Fibroblast of skin of left quadriceps (primary cell): ENCODE measurements at regions not wholly inside any gene's neighbourhood (a gene's known extent, or its start where the extent isn't known, plus 50 kb on each side); places are given as distances from the start of the nearest gene placed in this dataset.

Experiments used
- DNase-seq, 2 experiments: peaks; one replicate each; pipeline ENCODE4 v3.0.0-alpha.2; 2013; ENCODE audit warnings: low read depth in 2 of 2

DNA sequence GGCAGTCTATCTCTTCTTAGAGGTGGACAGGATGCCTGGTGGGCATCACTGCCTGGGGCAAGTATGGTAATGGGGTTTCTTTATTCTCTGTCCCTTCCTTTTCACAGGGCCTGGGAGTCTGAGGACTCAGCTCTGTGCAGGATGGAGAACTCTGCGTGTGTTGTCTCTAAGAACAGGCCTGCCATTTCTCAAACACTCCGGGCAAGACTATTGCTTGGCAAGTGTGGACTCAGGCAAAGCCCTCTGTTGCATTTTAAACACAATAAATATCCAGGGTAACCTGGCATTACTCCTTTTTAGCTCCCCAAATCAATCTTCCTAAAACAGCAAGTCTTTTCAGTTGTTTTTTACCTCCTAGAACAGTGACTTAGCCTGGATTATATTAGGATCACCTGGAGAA, 185.1 kb upstream of the ROPN1 start:
- no peak for DNase-seq

- DNase-seq = no peak
Observed at GRCh38 chr3:124178531-124178930, 186.6 kb upstream of the ROPN1 start.

- peak; percentile 28 to 33 for DNase-seq
Observed at GRCh38 chr3:124200407-124200806, 208.5 kb upstream of the ROPN1 start.

- no peak for DNase-seq
Observed at GRCh38 chr3:124201226-124201625, 209.3 kb upstream of the ROPN1 start.

- DNase-seq = no peak
Observed at GRCh38 chr3:124201786-124202185, 209.9 kb upstream of the ROPN1 start.

- peak in 1 of 2 experiments; percentile 9 for DNase-seq
Observed at GRCh38 chr3:124202754-124203153, 210.8 kb upstream of the ROPN1 start.

DNA sequence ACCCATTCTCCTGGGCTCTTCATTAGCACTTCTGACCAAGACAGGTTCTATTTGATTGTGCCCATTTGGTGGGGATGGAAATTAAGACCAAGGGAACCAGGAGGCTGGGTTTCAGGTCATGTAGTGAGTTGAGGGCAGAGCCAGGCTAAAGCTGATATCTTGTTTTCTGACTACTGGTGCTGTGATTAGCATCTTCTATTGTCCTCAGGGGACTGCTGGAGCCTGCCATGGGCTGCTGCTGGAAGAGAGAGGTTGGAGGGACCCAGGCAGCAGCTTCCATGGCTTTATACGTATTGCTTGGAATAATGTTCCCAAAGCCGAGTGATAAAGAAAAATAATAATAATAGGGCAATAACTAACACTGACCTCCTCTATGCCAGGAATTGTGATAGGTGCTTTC, 211.4 kb upstream of the ROPN1 start:
- DNase-seq = no peak

GRCh38 chr3:124206225-124207055, 214.5 kb upstream of the ROPN1 start:
- no peak for DNase-seq

DNA sequence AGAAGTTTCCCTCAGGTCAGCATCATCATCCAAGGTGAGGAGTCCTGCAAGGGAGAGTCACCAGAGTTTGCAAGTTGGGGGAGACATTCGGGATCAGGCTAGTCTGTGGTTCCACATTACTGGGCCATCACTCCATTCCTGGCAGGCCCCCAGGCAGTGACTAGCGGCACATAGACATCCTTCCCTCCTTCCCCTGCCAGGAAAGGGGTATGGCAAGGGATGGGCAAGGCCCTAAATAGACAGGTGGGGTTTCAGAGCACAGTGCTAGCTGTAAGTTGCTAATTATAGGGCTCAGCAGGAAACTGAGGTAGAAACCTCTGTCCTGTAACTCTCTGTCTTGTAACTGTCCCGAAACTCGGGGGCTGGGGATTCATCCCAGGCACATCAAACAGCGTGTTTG, 215.2 kb upstream of the ROPN1 start:
- DNase-seq = no peak

- no peak for DNase-seq
Observed at GRCh38 chr3:124207873-124208485, 216.1 kb upstream of the ROPN1 start.

DNA sequence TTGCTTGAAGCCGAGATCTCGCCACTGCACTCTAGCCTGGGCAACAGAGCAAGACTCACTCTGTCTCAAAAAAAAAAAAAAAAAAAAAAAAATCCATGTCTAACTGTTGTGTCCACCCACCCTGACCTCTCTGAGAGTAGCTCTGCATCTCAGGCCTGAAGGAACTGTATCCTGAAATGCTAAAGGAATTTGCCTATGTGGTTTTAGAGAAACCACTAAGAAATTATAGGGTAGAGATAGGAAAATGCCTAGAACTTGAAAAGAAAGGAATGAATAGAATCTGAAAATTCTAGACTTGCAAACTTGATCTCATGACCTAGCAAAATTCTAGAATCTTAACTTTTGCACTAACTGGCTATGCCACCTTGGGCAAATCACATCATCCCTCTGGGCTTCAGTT, 217.5 kb upstream of the ROPN1 start:
- peak; percentile 10 to 11 for DNase-seq

GRCh38 chr3:124210899-124211298, 219.0 kb upstream of the ROPN1 start:
- no peak for DNase-seq

- no peak for DNase-seq
Observed at GRCh38 chr3:124213641-124214040, 221.7 kb upstream of the ROPN1 start.

DNA sequence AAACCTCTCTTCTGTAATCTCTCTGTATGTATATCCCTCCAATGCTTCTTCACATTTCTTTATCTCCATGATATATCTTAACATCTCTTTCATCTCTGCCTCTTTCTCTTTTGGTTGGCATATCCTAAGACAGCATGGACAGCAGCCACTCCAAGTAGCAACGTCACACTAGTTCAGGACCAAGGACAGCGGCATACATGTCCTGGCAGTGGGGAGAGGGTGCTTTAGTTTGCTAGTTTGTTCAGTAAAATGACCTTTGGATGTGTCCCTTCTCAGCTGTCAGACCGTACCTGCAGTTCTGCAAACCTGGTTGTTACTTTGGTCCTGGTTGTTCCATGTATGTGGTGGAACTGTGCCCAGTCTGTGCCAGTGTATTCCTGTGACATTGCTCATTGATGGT, 225.6 kb upstream of the ROPN1 start:
- DNase-seq = peak; percentile 46 to 60

GRCh38 chr3:124221422-124221821, 229.5 kb upstream of the ROPN1 start:
- peak in 1 of 2 experiments; percentile 7 for DNase-seq

GRCh38 chr3:124223853-124224252, 231.9 kb upstream of the ROPN1 start:
- DNase-seq = no peak

DNA sequence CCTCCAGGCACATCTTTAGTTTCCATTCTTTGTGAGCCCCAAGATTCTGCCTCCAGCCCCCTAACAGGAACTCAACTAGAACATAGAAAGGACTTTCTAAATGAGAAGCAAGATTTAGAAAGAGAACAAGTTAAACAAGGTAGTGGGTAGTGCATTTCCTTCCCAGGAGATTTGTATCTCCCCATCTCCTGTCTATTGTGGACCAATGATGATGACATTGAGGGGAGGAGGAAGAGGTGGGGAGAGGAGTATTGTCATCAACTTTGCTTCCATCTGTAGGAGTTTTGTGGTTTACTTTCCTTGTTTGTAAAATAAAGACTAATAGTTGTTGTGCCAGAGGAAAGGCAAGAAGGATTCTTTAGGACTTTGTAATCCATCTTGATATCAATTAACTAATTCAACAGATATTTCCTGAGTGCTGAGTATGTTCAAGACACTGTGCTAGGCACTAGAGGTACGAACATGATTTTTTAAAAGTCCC, 235.3 kb upstream of the ROPN1 start:
- DNase-seq = no peak

- no peak for DNase-seq
Observed at GRCh38 chr3:124229420-124229819, 237.5 kb upstream of the ROPN1 start.

- DNase-seq = no peak
Observed at GRCh38 chr3:124229836-124230235, 237.9 kb upstream of the ROPN1 start.

- DNase-seq = no peak
Observed at GRCh38 chr3:124230432-124230831, 238.5 kb upstream of the ROPN1 start.

DNA sequence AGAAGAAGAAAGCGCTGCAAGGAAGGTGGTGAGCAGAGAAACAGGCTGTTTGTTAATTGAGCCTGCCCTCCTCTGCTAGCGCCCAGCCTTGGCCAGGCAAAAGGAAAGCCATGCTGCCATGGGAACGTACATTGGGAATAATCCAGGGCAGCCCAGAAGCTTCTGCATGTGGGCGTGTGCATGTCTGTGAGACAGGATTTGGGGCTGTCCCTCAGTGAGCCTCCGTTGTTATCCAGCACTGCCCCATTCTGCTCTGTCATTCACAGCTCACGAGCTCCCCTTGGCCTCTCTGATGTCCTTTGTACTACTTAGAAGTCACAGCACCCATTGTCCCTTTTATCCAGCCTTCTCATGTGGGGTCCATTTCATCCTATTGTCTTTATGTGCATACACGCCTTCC, 239.1 kb upstream of the ROPN1 start:
- no peak for DNase-seq

DNA sequence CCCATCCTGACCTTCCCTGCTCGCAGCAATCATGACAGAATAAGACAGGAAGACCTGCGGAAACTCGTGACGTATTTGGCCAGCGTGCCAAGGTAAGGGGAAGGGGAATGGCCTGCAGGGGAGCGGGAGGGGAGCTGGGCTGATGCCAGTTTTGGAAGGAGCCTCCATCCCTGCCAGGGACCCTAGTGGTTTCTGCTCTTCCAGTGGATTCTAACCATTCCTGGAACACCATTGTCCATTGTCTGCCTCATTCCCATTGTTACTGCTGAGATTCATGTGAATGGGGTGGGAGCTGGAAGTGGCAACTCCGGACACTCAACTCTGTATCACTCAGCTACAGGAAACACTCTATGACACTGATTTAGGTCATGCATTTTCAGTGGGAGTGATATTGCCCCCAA, 242.9 kb upstream of the ROPN1 start:
- DNase-seq = no peak

- no peak for DNase-seq
Observed at GRCh38 chr3:124235446-124235845, 243.5 kb upstream of the ROPN1 start.
